Endodermal cell (in vitro differentiated cells): ENCODE measurements at regions not wholly inside any gene's neighbourhood (a gene's known extent, or its start where the extent isn't known, plus 50 kb on each side); places are given as distances from the start of the nearest gene placed in this dataset.

Experiments
- DNase-seq: peaks from one replicate; pipeline ENCODE4 v3.0.0-alpha.2; 2017
- H3K27ac ChIP-seq: 2 replicates; pipeline ENCODE4 v1.5.1; 2013; ENCODE audit warnings: mild to moderate bottlenecking, low read depth, low read length, moderate library complexity
- H3K27me3 ChIP-seq: 2 replicates; pipeline ENCODE4 v1.6.1; 2013; ENCODE audit warnings: mild to moderate bottlenecking, low read length, moderate library complexity; ENCODE audit not compliant: insufficient read depth, control insufficient read depth, poor library complexity, severe bottlenecking
- H3K36me3 ChIP-seq: 2 replicates; pipeline ENCODE4 v1.7.0; 2013; ENCODE audit warnings: mild to moderate bottlenecking, low read length, moderate library complexity; ENCODE audit not compliant: control insufficient read depth, insufficient read depth
- H3K4me1 ChIP-seq: one replicate; pipeline ENCODE4 v1.7.0; 2013; ENCODE audit warnings: low read length; ENCODE audit not compliant: control insufficient read depth, insufficient read depth
- H3K4me3 ChIP-seq: 2 replicates; pipeline ENCODE4 v1.5.1; 2013; ENCODE audit warnings: mild to moderate bottlenecking, low read length, moderate library complexity
- H3K9ac ChIP-seq: 2 replicates; pipeline ENCODE4 v1.6.1; 2013; ENCODE audit warnings: mild to moderate bottlenecking, low read length, moderate library complexity; ENCODE audit not compliant: poor library complexity, severe bottlenecking; ENCODE audit errors: extremely low read depth
- H3K9me3 ChIP-seq: 2 replicates; pipeline ENCODE4 v1.6.1; 2013; ENCODE audit warnings: mild to moderate bottlenecking, low read length, moderate library complexity; ENCODE audit not compliant: control insufficient read depth
- H3K27ac Mint-ChIP-seq: 2 replicates; pipeline ENCODE4 v1.8.0; 2020; ENCODE audit warnings: mixed read lengths
- H3K27me3 Mint-ChIP-seq: 2 replicates; pipeline ENCODE4 v1.8.0; 2021; ENCODE audit warnings: mild to moderate bottlenecking, mixed read lengths; ENCODE audit not compliant: insufficient read depth
- H3K36me3 Mint-ChIP-seq: 2 replicates; pipeline ENCODE4 v1.8.0; 2020; ENCODE audit warnings: low read depth, mixed read lengths
- H3K4me1 Mint-ChIP-seq: 2 replicates; pipeline ENCODE4 v1.8.0; 2020; ENCODE audit warnings: mixed read lengths
- H3K4me3 Mint-ChIP-seq: 2 replicates; pipeline ENCODE4 v1.8.0; 2020; ENCODE audit warnings: mild to moderate bottlenecking, moderate library complexity, mixed read lengths
- H3K9me3 Mint-ChIP-seq: 2 replicates; pipeline ENCODE4 v1.8.0; 2020; ENCODE audit warnings: mild to moderate bottlenecking, mixed read lengths
- CTCF ChIP-seq: fragments of 200-600 bp; sonication (generic); conservative IDR thresholded peaks from 2 replicates; pipeline ENCODE4 v1.5.0; 2021; ENCODE audit warnings: antibody characterized with exemption, mild to moderate bottlenecking
- WGBS, 2 experiments: methylation state at CpG; one replicate each; pipeline versions ENCODE4 v1.1.5 to v1.1.7; 2013; ENCODE audit warnings: missing lambda C conversion rate in 2 of 2, mixed read lengths in 1 of 2; ENCODE audit not compliant: insufficient coverage in 1 of 2, insufficient read length in 1 of 2; 5-methylcytosine and 5-hydroxymethylcytosine counted together

- H3K4me3 ChIP-seq = no peak overlapping the region
- Mint-ChIP-seq H3K4me1 (peaks cover 6% of the 10 kb centered on the region), H3K27me3 (no peaks in the 10 kb centered on the region), H3K36me3 (no peaks in the 10 kb centered on the region), H3K4me3 (no peak overlapping the region), H3K9me3 (no peaks in the 10 kb centered on the region), H3K27ac (no peak overlapping the region)
- no peak overlapping the region for H3K27ac ChIP-seq
- no peak for TF ChIP-seq CTCF
- no peaks in the 10 kb centered on the region for H3K9me3 ChIP-seq
- no peaks in the 10 kb centered on the region for H3K36me3 ChIP-seq
- no peaks in the 10 kb centered on the region for H3K27me3 ChIP-seq
- H3K9ac ChIP-seq = no peak overlapping the region
- DNase-seq = no peak
- no peaks in the 10 kb centered on the region for H3K4me1 ChIP-seq
- WGBS, 2 experiments = 89 to 94% methylated on average over 6 of the region's 6 CpGs
Measured at GRCh38 chr1:244196571-244197285, 145.6 kb downstream of the ZBTB18 start.

DNA sequence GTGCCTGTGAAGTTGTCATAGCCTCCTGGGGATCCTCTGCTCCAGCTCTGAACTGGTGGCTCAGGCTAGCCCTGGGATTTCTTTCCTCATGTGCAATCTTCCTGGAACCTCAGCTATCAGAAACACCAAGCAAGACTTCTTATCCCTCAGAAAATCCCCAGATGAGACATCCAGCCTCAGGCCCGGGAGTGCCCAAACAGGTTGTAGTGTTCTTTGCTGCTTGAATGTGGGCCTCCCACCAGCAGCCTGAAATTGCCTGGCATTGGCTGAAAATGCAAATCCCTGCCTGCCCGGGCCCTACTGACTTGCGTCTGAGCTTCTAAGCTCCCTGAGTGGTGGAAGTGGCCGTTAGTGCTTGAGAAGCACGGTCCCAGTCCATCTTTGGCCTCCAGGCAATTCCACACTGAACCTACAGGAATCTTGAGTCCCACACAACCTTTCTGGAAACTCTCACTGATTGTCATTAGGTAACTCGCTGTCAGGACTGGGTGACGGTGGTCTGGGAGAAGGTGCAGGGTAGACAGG lies 146.8 kb downstream of the ZBTB18 start:
- H3K4me1 ChIP-seq = no peaks in the 10 kb centered on the region
- H3K27me3 Mint-ChIP-seq = no peaks in the 10 kb centered on the region
- peaks cover 6% of the 10 kb centered on the region for H3K4me1 Mint-ChIP-seq
- H3K4me3 ChIP-seq = no peak overlapping the region
- H3K27ac ChIP-seq = no peak overlapping the region
- no peaks in the 10 kb centered on the region for H3K9me3 ChIP-seq
- no peaks in the 10 kb centered on the region for H3K36me3 ChIP-seq
- no peak overlapping the region for H3K4me3 Mint-ChIP-seq
- H3K27ac Mint-ChIP-seq = no peak overlapping the region
- H3K36me3 Mint-ChIP-seq = no peaks in the 10 kb centered on the region
- 89 to 94% methylated on average over 6 to 7 of the region's 7 CpGs for WGBS, 2 experiments
- H3K9me3 Mint-ChIP-seq = no peaks in the 10 kb centered on the region
- no peak for DNase-seq
- H3K27me3 ChIP-seq = no peaks in the 10 kb centered on the region
- no peak for TF ChIP-seq CTCF
- no peak overlapping the region for H3K9ac ChIP-seq

- H3K27me3 ChIP-seq = no peaks in the 10 kb centered on the region
- no peak for TF ChIP-seq CTCF
- WGBS, 2 experiments = 93 to 94% methylated on average over 3 to 4 of the region's 4 CpGs
- no peaks in the 10 kb centered on the region for H3K9me3 ChIP-seq
- Mint-ChIP-seq H3K4me3 (no peak overlapping the region), H3K36me3 (no peaks in the 10 kb centered on the region), H3K27ac (no peak overlapping the region), H3K27me3 (no peaks in the 10 kb centered on the region), H3K9me3 (no peaks in the 10 kb centered on the region), H3K4me1 (no peaks in the 10 kb centered on the region)
- H3K4me1 ChIP-seq = no peaks in the 10 kb centered on the region
- DNase-seq = no peak
- no peak overlapping the region for H3K4me3 ChIP-seq
- no peaks in the 10 kb centered on the region for H3K36me3 ChIP-seq
- H3K9ac ChIP-seq = no peak overlapping the region
- no peak overlapping the region for H3K27ac ChIP-seq
Measured at GRCh38 chr1:244199902-244200301, 148.8 kb downstream of the ZBTB18 start.
